ENCODE measurements at regions not wholly inside any gene's neighbourhood (a gene's known extent, or its start where the extent isn't known, plus 50 kb on each side); places are given as distances from the start of the nearest gene placed in this dataset.

- Mint-ChIP-seq H3K4me1 (ENCODE audit: low read depth) (no peaks in the 10 kb centered on the region), H3K36me3 (ENCODE audit: low read depth) (peaks cover 1% of the 10 kb centered on the region), H3K4me3 (ENCODE audit: unreplicated experiment) (no peak overlapping the region), H3K9me3 (ENCODE audit: low read depth) (no peaks in the 10 kb centered on the region), H3K27me3 (ENCODE audit: low read depth) (peaks cover 10% of the 10 kb centered on the region), H3K27ac (ENCODE audit: unreplicated experiment) (no peak overlapping the region)
- TF ChIP-seq CTCF (IDR thresholded peaks at IDR 0.05), result no peak
- no peak for DNase-seq (ENCODE audit: low spot score)
Measured at GRCh38 chr14:66092748-66093147, 393.4 kb upstream of the CCDC196 start.

- no peaks in the 10 kb centered on the region for H3K9me3 Mint-ChIP-seq (ENCODE audit: low read depth)
- TF ChIP-seq CTCF (IDR thresholded peaks at IDR 0.05), result no peak
- H3K27ac Mint-ChIP-seq (ENCODE audit: unreplicated experiment), result no peak overlapping the region
- no peaks in the 10 kb centered on the region for H3K4me1 Mint-ChIP-seq (ENCODE audit: low read depth)
- H3K27me3 Mint-ChIP-seq (ENCODE audit: low read depth), result peaks cover 17% of the 10 kb centered on the region
- DNase-seq (ENCODE audit: low spot score), result no peak
- H3K36me3 Mint-ChIP-seq (ENCODE audit: low read depth), result peaks cover 1% of the 10 kb centered on the region
- H3K4me3 Mint-ChIP-seq (ENCODE audit: unreplicated experiment), result no peak overlapping the region
Measured at GRCh38 chr14:66094001-66094727, 392.0 kb upstream of the CCDC196 start.

DNA sequence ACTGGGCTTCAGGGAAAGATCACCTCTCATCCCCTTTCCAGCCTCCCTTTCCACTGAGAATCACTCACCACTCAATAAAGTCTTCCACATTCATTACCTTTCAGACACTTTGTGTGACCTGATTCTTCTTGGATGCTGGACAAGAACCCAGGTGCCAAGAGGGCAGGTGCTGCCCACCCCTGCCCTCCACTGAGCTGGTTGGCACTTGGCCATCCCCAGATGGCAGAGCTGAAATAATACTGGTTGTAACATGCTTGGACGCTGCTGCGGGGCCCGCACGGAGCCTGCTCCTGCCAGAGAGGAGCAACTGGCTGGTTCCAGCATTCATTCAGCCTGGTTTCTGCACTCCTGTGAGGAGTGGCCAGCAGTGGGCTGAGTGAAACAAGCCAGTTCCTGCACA is 386.7 kb upstream of the CCDC196 start:
- no peak for DNase-seq (ENCODE audit: low spot score)
- H3K27me3 Mint-ChIP-seq (ENCODE audit: low read depth), result peaks cover 13% of the 10 kb centered on the region
- no peak for TF ChIP-seq CTCF (IDR thresholded peaks at IDR 0.05)
- H3K4me3 Mint-ChIP-seq (ENCODE audit: unreplicated experiment), result no peak overlapping the region
- no peaks in the 10 kb centered on the region for H3K36me3 Mint-ChIP-seq (ENCODE audit: low read depth)
- H3K27ac Mint-ChIP-seq (ENCODE audit: unreplicated experiment), result no peak overlapping the region
- H3K9me3 Mint-ChIP-seq (ENCODE audit: low read depth), result peaks cover 4% of the 10 kb centered on the region
- no peaks in the 10 kb centered on the region for H3K4me1 Mint-ChIP-seq (ENCODE audit: low read depth)

GRCh38 chr14:66099931-66100330 is 386.2 kb upstream of the CCDC196 start:
- H3K4me3 Mint-ChIP-seq (ENCODE audit: unreplicated experiment), result no peak overlapping the region
- peaks cover 4% of the 10 kb centered on the region for H3K9me3 Mint-ChIP-seq (ENCODE audit: low read depth)
- no peak for DNase-seq (ENCODE audit: low spot score)
- no peak for TF ChIP-seq CTCF (IDR thresholded peaks at IDR 0.05)
- H3K36me3 Mint-ChIP-seq (ENCODE audit: low read depth), result no peaks in the 10 kb centered on the region
- no peak overlapping the region for H3K27ac Mint-ChIP-seq (ENCODE audit: unreplicated experiment)
- peaks cover 12% of the 10 kb centered on the region for H3K27me3 Mint-ChIP-seq (ENCODE audit: low read depth)
- H3K4me1 Mint-ChIP-seq (ENCODE audit: low read depth), result no peaks in the 10 kb centered on the region

DNA sequence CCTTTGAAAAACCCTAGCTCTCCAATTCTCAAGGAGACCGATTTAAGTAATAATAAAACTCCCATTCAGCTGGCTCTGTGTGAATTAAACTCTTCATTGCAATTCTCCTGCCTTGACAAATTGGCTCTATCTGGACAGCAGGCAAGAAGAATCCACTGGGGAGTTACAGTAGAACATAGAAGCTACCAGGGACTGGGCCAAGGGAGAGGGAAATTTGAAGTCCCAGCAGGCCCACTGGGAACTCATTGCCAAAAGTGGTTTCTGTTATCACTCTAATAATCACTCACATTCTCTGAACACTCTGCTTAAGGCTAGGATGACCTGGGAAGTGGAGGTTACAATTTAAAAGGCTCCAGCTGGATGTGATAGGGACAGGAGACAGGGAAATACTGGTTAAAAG is 384.5 kb upstream of the CCDC196 start:
- H3K4me3 Mint-ChIP-seq (ENCODE audit: unreplicated experiment), result no peak overlapping the region
- no peaks in the 10 kb centered on the region for H3K36me3 Mint-ChIP-seq (ENCODE audit: low read depth)
- peaks cover 7% of the 10 kb centered on the region for H3K27me3 Mint-ChIP-seq (ENCODE audit: low read depth)
- no peaks in the 10 kb centered on the region for H3K4me1 Mint-ChIP-seq (ENCODE audit: low read depth)
- H3K9me3 Mint-ChIP-seq (ENCODE audit: low read depth), result peaks cover 4% of the 10 kb centered on the region
- TF ChIP-seq CTCF (IDR thresholded peaks at IDR 0.05), result no peak
- no peak for DNase-seq (ENCODE audit: low spot score)
- no peak overlapping the region for H3K27ac Mint-ChIP-seq (ENCODE audit: unreplicated experiment)

Measured in chondrocyte (in vitro differentiated cells).